ENCODE measurements at regions not wholly inside any gene's neighbourhood (a gene's known extent, or its start where the extent isn't known, plus 50 kb on each side); places are given as distances from the start of the nearest gene placed in this dataset.
"Not testable (repeated sequence)": the region's sequence is repeated elsewhere in the genome, so short reads cannot be mapped to it uniquely, and the experiment has no call there.

DNA sequence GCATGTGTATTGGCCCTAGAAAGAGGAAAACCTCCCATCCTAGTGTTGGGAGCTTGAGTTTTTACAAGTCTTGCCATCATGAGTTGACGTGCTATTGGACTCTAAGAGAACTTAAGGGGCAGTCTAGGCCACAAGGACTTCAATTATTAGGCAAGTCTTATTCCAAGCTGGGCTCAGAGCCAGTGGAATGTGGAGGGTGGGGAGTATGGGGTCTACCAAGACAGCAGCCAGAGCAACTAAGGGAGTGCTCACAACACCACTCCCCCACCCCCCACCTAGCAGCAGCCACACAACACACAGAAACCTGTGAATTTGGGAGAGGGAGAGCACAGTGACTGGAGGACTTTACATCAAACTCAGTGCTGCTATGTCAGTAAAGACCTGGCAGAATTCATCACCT is 1625.6 kb downstream of the SPATA31A7 start:
- H3K4me1 Mint-ChIP-seq; POLR2A ChIA-PET; DNase-seq; H3K4me3 Mint-ChIP-seq; H3K9me3 Mint-ChIP-seq; ATAC-seq (ENCODE audit: low read depth); H3K27ac Mint-ChIP-seq; H3K36me3 Mint-ChIP-seq: not testable (repeated sequence)
- peaks cover 24% of the 10 kb centered on the region for H3K27me3 Mint-ChIP-seq

DNA sequence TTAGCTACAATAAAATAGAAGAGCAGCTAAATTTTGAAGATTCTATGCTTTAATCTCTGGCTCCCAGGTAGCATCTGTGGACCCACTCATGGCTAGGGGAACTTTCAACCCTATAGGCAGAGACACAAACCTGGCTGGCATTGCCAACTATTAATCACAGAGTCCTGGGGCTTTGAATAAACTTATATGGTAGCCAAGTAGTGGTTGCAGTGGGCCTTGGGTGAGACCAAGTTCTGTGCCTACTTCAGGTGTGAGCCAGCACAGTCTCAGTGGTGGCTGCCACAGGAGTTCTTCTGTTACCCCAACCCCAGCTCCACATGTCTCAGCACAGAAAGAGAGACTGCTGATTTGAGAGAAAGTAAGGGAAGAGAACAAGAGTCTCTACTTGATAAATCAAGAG is 1626.5 kb downstream of the SPATA31A7 start:
- ATAC-seq (ENCODE audit: low read depth); H3K36me3 Mint-ChIP-seq; DNase-seq; POLR2A ChIA-PET; H3K27ac Mint-ChIP-seq; H3K4me3 Mint-ChIP-seq; H3K9me3 Mint-ChIP-seq; H3K4me1 Mint-ChIP-seq: not testable (repeated sequence)
- H3K27me3 Mint-ChIP-seq: peaks cover 24% of the 10 kb centered on the region

DNA sequence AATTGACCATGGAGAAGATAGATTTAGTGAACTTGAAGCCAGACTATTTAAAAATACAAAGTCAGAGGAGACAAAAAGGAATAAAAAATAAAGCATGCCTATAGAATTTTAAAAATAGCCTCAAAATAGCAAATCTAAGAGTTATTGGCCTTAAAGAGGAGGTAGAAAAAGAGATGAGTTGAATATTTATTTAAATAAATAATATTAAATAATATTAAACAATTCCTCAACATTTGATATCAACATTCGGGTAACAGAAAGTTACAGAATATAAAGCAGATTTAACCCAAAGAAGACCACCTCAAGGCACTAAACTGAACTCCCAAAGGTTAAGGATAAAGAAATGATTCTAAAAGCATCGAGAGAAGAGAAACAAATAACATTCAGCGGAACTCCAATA is 1627.4 kb downstream of the SPATA31A7 start:
- DNase-seq; H3K36me3 Mint-ChIP-seq; H3K9me3 Mint-ChIP-seq; H3K27ac Mint-ChIP-seq; H3K4me3 Mint-ChIP-seq; ATAC-seq (ENCODE audit: low read depth); H3K4me1 Mint-ChIP-seq; POLR2A ChIA-PET: not testable (repeated sequence)
- H3K27me3 Mint-ChIP-seq: peaks cover 24% of the 10 kb centered on the region

DNA sequence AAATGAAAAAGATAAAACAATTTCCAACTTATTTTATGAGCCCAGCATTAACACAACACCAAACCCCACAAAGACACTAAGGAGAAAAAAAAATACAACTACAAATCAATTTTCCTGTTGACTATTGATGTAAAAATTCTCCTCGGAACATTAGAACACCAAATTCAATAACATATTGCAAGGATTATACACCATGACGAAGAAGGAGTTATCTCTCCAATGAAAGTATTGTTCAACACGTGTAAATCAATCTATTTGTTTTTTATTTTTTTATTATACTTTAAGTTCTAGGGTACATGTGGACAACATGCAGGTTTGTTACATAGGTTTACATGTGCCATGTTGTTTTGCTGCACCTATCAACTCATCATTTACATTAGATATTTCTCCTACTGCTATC is 1632.3 kb downstream of the SPATA31A7 start:
- H3K4me1 Mint-ChIP-seq; H3K27ac Mint-ChIP-seq; H3K36me3 Mint-ChIP-seq; POLR2A ChIA-PET; H3K9me3 Mint-ChIP-seq; ATAC-seq (ENCODE audit: low read depth); H3K4me3 Mint-ChIP-seq; DNase-seq: not testable (repeated sequence)
- H3K27me3 Mint-ChIP-seq: peaks cover 13% of the 10 kb centered on the region

DNA sequence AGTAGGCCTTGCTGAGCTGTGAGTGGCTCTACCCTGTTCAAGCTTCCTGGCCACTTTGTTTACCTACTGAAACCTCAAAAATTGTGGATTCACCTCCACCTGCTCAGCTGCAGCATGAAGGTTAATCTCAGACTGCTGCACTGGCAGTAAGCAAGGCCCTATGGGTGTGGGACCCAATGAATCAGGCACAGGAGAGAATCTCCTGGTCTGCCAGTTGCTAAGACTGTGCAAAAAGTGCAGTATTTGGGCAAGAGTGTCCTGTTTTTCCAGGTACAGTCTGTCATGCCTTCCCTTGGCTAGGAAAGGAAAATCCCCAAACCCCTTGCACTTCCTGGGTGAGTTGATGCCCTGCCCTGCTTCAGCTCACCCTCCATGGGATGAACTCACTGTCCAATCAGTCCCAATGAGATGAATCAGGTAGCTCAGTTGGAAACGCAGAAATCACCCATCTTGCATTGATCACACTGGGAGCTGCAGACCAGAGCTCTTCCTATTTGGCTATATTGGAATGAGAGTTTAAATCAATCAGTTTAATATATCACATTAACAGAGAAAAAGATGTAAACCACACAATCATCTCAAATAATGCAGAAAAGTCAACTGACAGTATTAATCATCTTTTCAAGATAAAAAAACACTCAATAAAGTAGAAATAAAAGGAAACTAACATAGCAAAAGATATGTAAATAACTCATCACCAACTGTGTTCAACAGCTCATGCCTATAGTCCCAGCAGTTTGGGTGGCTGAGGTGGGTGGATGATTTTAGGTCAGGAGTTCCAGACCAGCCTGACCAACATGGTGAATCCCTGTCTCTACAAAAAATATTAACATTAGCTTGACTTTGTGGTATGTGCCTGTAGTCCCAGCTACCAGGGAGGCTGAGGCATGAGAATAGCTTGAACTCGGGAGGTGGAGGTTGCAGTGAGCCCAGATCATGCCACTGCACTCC is 1638.4 kb downstream of the SPATA31A7 start:
- H3K27me3 Mint-ChIP-seq: peaks cover 18% of the 10 kb centered on the region
- DNase-seq; ATAC-seq (ENCODE audit: low read depth); H3K9me3 Mint-ChIP-seq; H3K4me1 Mint-ChIP-seq; POLR2A ChIA-PET; H3K4me3 Mint-ChIP-seq; H3K27ac Mint-ChIP-seq; H3K36me3 Mint-ChIP-seq: not testable (repeated sequence)

DNA sequence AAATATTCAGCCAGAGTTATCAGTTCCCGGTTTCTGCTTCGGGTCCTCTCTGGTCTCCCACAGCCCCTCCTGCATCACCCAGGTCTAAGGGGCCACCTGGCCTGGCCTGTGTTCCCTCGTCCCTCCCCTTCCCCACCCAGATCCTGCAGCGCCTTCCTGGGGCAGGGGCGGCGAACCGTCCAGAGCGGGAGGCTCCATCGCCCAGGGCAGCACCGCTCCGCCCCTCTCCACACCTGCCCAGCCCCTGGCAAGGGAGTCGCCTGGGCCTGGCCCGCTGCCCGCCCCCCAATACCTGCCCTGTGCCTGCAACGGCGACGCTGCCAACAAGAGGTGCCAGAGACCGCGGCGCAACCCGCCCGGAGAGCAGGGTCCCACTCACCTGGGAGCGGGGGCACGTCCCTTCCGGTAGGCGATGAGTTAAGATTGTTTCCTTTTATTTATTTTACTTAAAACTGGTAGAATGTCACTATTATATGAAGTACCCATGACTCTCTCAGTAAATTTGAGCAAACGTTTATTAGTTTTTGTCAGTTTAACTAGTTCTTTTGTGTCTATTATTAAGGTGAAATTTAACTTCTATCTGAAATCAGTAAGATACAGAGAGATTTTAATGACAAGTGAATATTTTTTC is 1641.1 kb downstream of the SPATA31A7 start:
- ATAC-seq (ENCODE audit: low read depth); H3K4me1 Mint-ChIP-seq; H3K4me3 Mint-ChIP-seq; H3K27ac Mint-ChIP-seq; DNase-seq; POLR2A ChIA-PET; H3K9me3 Mint-ChIP-seq; H3K36me3 Mint-ChIP-seq: not testable (repeated sequence)
- peaks cover 15% of the 10 kb centered on the region for H3K27me3 Mint-ChIP-seq

DNA sequence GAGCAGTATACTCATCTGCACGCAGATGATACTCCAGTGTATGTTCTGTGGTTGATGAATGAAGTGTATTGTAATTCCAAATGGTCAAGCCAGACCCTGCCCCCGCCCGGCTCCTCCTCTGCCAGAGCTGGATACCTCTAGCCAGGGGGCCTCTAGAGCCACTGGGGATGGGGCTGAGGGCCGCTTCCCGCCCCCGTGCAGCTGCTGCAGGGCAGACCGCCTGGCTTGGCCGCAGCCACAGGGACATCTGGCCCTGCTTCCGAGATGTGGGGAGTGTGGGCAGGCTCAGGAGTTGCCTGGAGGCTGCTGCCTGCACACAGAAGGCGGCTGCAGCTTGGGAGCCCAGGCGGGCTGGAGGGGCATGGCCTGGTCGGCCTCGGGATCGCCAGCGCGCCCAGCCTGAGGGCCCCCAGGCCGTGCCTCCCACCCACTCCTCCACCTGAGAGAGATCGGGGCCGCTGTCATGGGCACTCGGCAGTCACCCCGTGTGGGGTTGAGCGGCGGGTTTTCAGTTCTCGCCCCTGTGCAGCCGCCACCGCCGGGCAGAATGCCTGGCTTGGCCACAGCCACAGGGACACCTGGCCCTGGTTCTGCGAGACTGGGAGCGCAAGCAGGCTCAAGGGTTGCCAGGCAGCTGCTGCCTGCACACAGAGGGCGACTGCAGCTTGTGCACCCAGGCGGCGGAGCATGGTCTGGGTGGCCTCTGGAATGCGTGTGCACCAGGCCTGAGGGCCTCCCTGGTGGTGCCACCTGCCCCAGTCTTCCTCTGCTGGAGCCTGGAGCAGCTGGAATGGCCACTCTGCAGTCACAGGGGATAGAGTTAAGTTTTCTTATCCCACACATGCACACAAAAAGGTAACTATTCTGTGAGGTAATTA is 1643.7 kb downstream of the SPATA31A7 start:
- H3K9me3 Mint-ChIP-seq; DNase-seq; H3K4me1 Mint-ChIP-seq; H3K27ac Mint-ChIP-seq; POLR2A ChIA-PET; ATAC-seq (ENCODE audit: low read depth); H3K36me3 Mint-ChIP-seq; H3K4me3 Mint-ChIP-seq: not testable (repeated sequence)
- peaks cover 14% of the 10 kb centered on the region for H3K27me3 Mint-ChIP-seq

DNA sequence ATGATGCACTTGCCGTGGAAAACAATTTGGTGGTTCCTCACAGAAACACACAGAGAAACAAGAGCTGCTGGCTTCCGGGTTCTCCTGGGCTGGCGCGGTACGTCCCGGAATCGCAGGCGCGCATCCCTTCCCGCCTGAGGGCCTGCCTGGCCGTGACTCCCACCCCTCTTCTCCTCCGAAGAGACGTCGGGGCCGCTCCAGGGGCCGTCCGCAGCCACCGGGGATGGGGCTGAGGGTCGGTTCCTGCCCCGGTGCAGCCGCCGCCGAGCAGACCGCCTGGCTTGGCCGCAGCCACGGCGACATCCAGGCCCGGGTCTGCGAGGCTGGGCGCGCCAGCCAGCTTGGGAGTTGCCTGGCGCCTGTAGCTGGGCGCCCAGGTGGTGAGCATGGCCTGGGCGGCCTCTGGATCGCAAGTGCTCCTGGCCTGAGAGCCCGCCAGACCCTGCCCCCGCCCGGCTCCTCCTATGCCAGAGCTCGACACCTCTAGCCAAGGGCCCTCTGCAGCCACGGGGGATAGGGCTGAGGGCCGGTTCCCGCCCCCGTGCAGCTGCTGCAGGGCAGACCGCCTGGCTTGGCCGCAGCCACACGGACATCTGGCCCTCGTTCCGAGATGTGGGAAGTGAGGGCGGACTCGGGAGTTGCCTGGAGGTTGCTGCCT is 1647.5 kb downstream of the SPATA31A7 start:
- H3K9me3 Mint-ChIP-seq; POLR2A ChIA-PET; H3K4me1 Mint-ChIP-seq; H3K27ac Mint-ChIP-seq; ATAC-seq (ENCODE audit: low read depth); H3K36me3 Mint-ChIP-seq: not testable (repeated sequence)
- H3K4me3 Mint-ChIP-seq: peak overlapping the region; percentile 47
- DNase-seq: peak; percentile 72
- peaks cover 16% of the 10 kb centered on the region for H3K27me3 Mint-ChIP-seq

DNA sequence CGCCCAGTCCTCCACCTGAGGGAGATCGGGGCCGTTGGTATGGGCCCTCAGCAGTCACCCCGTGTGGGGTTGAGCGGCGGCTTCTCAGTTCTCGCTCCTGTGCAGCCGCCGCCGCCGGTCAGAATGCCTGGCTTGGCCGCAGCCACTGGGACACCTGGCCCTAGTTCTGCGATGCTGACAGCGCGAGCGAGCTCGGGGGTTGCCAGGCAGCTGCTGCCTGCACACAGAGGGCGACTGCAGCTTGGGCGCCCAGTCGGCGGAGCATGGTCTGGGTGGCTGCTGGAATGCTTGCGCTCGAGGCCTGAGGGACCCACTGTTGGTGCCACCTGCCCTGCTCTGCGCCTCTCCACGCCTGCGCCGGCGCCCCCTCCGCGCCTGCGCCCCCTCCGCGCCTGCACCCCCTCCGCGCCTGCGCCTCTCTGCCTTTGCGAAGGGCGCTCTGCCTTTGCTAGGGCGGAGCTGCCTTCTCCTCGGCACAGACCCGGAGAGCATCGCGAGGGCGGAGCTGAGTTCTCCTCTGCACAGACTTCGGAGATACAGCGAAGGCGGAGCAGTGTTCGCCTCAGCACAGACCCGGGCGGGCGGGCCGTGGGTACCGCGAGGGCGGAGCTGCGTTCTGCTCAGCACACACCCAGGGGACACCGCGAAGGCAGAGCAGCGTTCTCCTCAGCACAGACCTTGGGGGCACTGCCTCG is 1648.3 kb downstream of the SPATA31A7 start:
- Mint-ChIP-seq H3K27ac (peak overlapping the region; percentile 88), H3K27me3 (peaks cover 23% of the 10 kb centered on the region), H3K4me3 (peak overlapping the region; percentile 86)
- H3K36me3 Mint-ChIP-seq, H3K9me3 Mint-ChIP-seq, H3K4me1 Mint-ChIP-seq: not testable (repeated sequence)
- DNase-seq: peak; percentile 95
- peak; percentile 100 for ATAC-seq (ENCODE audit: low read depth)
- POLR2A ChIA-PET: interaction anchor here (0.9 kb wide), 2 partner anchors 35 to 979 kb away, joined by 3 read pairs; no protein-coding TSS in a partner anchor

DNA sequence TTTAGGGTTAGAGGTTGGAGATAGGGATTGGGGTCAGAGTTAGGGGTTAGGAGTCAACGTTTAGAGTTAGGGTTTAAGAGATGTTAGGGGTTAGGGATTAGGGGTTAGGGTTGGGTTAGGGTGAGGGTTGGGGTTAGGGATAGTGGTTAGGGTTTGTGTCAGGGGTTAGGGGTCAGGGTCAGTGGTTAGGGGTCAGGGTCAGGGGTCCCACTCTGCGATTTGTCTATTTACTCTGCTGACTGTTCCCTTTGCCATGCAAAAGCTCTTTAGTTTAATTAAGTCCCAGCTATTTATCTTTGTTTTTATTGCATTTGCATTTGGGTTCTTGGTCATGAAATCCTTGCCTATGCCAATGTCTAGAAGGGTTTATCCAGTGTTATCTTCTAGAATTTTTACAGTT is 1649.3 kb downstream of the SPATA31A7 start:
- H3K4me3 Mint-ChIP-seq: not testable (repeated sequence)

DNA sequence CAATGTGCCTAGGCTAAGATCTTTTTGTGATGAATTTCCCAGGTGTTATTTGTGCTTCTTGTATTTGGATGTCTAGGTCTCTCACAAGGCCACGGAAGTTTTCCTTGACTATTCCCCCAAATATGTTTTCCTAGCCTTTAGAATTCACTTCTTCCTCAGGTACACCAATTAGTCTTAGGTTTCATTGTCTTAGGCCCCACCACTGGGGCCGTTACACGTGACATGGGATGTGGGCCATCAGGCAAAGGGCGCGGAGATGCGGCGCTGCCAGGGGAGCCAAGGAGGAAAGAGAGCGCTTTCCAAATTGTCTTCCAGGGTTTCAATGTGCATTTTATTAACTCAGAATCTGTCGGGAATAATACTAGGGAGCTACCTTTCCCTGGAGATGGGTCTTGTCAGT is 1653.3 kb downstream of the SPATA31A7 start:
- POLR2A ChIA-PET; ATAC-seq (ENCODE audit: low read depth); H3K36me3 Mint-ChIP-seq; DNase-seq; H3K4me1 Mint-ChIP-seq; H3K9me3 Mint-ChIP-seq; H3K27ac Mint-ChIP-seq; H3K4me3 Mint-ChIP-seq: not testable (repeated sequence)
- peaks cover 24% of the 10 kb centered on the region for H3K27me3 Mint-ChIP-seq

More for the DNA sequence above, 1649.3 kb downstream of the SPATA31A7 start:
- H3K27ac Mint-ChIP-seq; DNase-seq; H3K4me1 Mint-ChIP-seq; H3K36me3 Mint-ChIP-seq; POLR2A ChIA-PET; H3K9me3 Mint-ChIP-seq; ATAC-seq (ENCODE audit: low read depth): not testable (repeated sequence)
- peaks cover 25% of the 10 kb centered on the region for H3K27me3 Mint-ChIP-seq

DNA sequence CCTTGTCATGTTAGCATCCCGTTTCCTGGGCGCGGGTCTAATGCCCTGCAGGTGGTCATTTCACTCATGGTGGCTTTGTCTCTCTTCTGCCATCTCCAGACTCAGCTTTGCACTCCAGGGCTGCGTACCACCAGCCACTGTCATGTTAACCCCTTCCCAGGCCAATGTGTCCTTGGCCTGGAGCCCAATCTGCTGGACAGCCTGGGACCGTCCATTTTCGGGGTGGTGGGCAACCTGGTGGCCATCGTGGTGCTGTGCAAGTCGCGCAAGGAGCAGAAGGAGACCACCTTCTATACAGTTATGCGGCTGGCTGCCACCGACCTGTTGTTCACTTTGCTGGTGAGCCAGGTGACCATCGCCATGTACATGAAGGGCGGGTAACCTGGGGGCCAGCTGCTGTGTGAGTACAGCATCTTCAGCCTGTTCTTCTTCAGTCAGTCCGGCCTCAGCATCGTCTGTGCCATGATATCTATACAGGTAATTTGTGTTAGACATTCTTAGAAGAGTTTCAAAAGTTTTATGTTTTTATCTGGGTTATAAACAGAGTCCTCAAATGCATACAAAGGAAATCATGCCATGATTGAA is 1654.0 kb downstream of the SPATA31A7 start:
- ATAC-seq (ENCODE audit: low read depth); H3K9me3 Mint-ChIP-seq; H3K36me3 Mint-ChIP-seq; H3K4me3 Mint-ChIP-seq; POLR2A ChIA-PET; H3K4me1 Mint-ChIP-seq; H3K27ac Mint-ChIP-seq; DNase-seq: not testable (repeated sequence)
- H3K27me3 Mint-ChIP-seq: peaks cover 20% of the 10 kb centered on the region

Measured in activated naive CD8-positive, alpha-beta T cell treated with anti-CD3 and anti-CD28 coated beads, Interleukin-2, amount 10 ng/mL, durations not matched to agents 7 days and 5 days (primary cell).